ENCODE measurements at regions not wholly inside any gene's neighbourhood (a gene's known extent, or its start where the extent isn't known, plus 50 kb on each side); places are given as distances from the start of the nearest gene placed in this dataset.

GRCh38 chr12:93254911-93255310, 122.8 kb upstream of the NUDT4 start:
- DNase-seq, result no peak

- DNase-seq, result no peak
Observed at GRCh38 chr12:93256256-93256969, 121.3 kb upstream of the NUDT4 start.

GRCh38 chr12:93261505-93262094, 116.1 kb upstream of the NUDT4 start:
- DNase-seq, result no peak

GRCh38 chr12:93272997-93273396, 104.7 kb upstream of the NUDT4 start:
- no peak for DNase-seq

- DNase-seq, result no peak
Observed at GRCh38 chr12:93273834-93274564, 103.7 kb upstream of the NUDT4 start.

- DNase-seq, result no peak
Observed at GRCh38 chr12:93274937-93275336, 102.8 kb upstream of the NUDT4 start.

- no peak for DNase-seq
Observed at GRCh38 chr12:93275589-93275988, 102.1 kb upstream of the NUDT4 start.

GRCh38 chr12:93279565-93280412, 97.9 kb upstream of the NUDT4 start:
- no peak for DNase-seq

GRCh38 chr12:93287149-93287548, 90.6 kb upstream of the NUDT4 start:
- no peak for DNase-seq

- no peak for DNase-seq
Observed at GRCh38 chr12:93288626-93289025, 89.1 kb upstream of the NUDT4 start.

- no peak for DNase-seq
Observed at GRCh38 chr12:93290391-93290790, 87.3 kb upstream of the NUDT4 start.

- DNase-seq, result no peak
Observed at GRCh38 chr12:93292213-93292612, 85.5 kb upstream of the NUDT4 start.

- no peak for DNase-seq
Observed at GRCh38 chr12:93292731-93293566, 84.8 kb upstream of the NUDT4 start.

GRCh38 chr12:93297032-93297431, 80.7 kb upstream of the NUDT4 start:
- DNase-seq, result no peak

- no peak for DNase-seq
Observed at GRCh38 chr12:93297536-93297935, 80.2 kb upstream of the NUDT4 start.

GRCh38 chr12:93299262-93299846, 78.4 kb upstream of the NUDT4 start:
- DNase-seq, result no peak

- DNase-seq, result no peak
Observed at GRCh38 chr12:93300611-93301021, 77.1 kb upstream of the NUDT4 start.

GRCh38 chr12:93302331-93303229, 75.1 kb upstream of the NUDT4 start:
- DNase-seq, result no peak

- no peak for DNase-seq
Observed at GRCh38 chr12:93306636-93307035, 71.1 kb upstream of the NUDT4 start.

GRCh38 chr12:93308281-93308680, 69.4 kb upstream of the NUDT4 start:
- DNase-seq, result no peak

- no peak for DNase-seq
Observed at GRCh38 chr12:93311827-93312226, 65.9 kb upstream of the NUDT4 start.

Measured in activated effector memory CD4-positive, alpha-beta T cell treated with Interleukin-2 at 50 U/mL for 16 hours (primary cell).